ENCODE measurements at regions not wholly inside any gene's neighbourhood (a gene's known extent, or its start where the extent isn't known, plus 50 kb on each side); places are given as distances from the start of the nearest gene placed in this dataset.
"Not testable (repeated sequence)": the region's sequence is repeated elsewhere in the genome, so short reads cannot be mapped to it uniquely, and the experiment has no call there.

- intact Hi-C loops (cut with micrococcal nuclease): no loop called here
These were observed 83.9 kb upstream of the USP9X start for GRCh38 chrX:41001327-41001726.

GRCh38 chrX:41002026-41002425, 83.2 kb upstream of the USP9X start:
- intact Hi-C loops (cut with micrococcal nuclease): no loop called here

- intact Hi-C loops (cut with micrococcal nuclease): no loop called here
These were observed 81.6 kb upstream of the USP9X start for GRCh38 chrX:41003506-41004270.

GRCh38 chrX:41005445-41005992, 79.7 kb upstream of the USP9X start:
- intact Hi-C loops (cut with micrococcal nuclease): no loop called here

- intact Hi-C loops (cut with micrococcal nuclease): loop anchor here (2.0 to 10.0 kb wide), 3 partner anchors 75 to 105 kb away; partner anchors contain the start of gene USP9X
These were observed 75.1 kb upstream of the USP9X start for GRCh38 chrX:41009850-41010846.

- intact Hi-C loops (cut with micrococcal nuclease): loop anchor here (10.0 kb wide), 2 partner anchors 80 to 100 kb away; no protein-coding TSS in a partner anchor
These were observed 70.4 kb upstream of the USP9X start for GRCh38 chrX:41014776-41015360.

- intact Hi-C loops (cut with micrococcal nuclease): loop anchor here (10.0 kb wide), 2 partner anchors 83 to 97 kb away; no protein-coding TSS in a partner anchor
These were observed 67.5 kb upstream of the USP9X start for GRCh38 chrX:41017785-41018184.

GRCh38 chrX:41018391-41019040, 66.7 kb upstream of the USP9X start:
- intact Hi-C loops (cut with micrococcal nuclease): loop anchor here (10.0 kb wide), 2 partner anchors 84 to 96 kb away; no protein-coding TSS in a partner anchor

- intact Hi-C loops (cut with micrococcal nuclease): loop anchor here (10.0 kb wide), 2 partner anchors 84 to 96 kb away; no protein-coding TSS in a partner anchor
These were observed 66.2 kb upstream of the USP9X start for GRCh38 chrX:41019041-41019392.

GRCh38 chrX:41022566-41022965, 62.7 kb upstream of the USP9X start:
- intact Hi-C loops (cut with micrococcal nuclease): no loop called here

- intact Hi-C loops (cut with micrococcal nuclease): no loop called here
These were observed 62.1 kb upstream of the USP9X start for GRCh38 chrX:41023098-41023497.

GRCh38 chrX:41024335-41024734, 60.9 kb upstream of the USP9X start:
- intact Hi-C loops (cut with micrococcal nuclease): not testable (repeated sequence)

GRCh38 chrX:41024755-41025154, 60.5 kb upstream of the USP9X start:
- intact Hi-C loops (cut with micrococcal nuclease): no loop called here

- intact Hi-C loops (cut with micrococcal nuclease): no loop called here
These were observed 59.1 kb upstream of the USP9X start for GRCh38 chrX:41025926-41026701.

- intact Hi-C loops (cut with micrococcal nuclease): no loop called here
These were observed 58.6 kb upstream of the USP9X start for GRCh38 chrX:41026702-41027078.

GRCh38 chrX:41029332-41029731, 55.9 kb upstream of the USP9X start:
- intact Hi-C loops (cut with micrococcal nuclease): no loop called here

GRCh38 chrX:41031256-41031967, 53.8 kb upstream of the USP9X start:
- intact Hi-C loops (cut with micrococcal nuclease): no loop called here

- intact Hi-C loops (cut with micrococcal nuclease): no loop called here
These were observed 51.9 kb upstream of the USP9X start for GRCh38 chrX:41033299-41033698.

- intact Hi-C loops (cut with micrococcal nuclease): not testable (repeated sequence)
These were observed 50.3 kb upstream of the USP9X start for GRCh38 chrX:41034902-41035301.

Measured in T-helper 2 cell treated with Interferon-gamma antibody and Interleukin-4, amounts not matched to agents 100 ng/mL and 5 ng/mL, for 36 hours (primary cell).